Esophagus squamous epithelium (tissue), 4 donors: ENCODE measurements at regions not wholly inside any gene's neighbourhood (a gene's known extent, or its start where the extent isn't known, plus 50 kb on each side); places are given as distances from the start of the nearest gene placed in this dataset.

Experiments
- POLR2A ChIP-seq, 4 donors: fragments of 450-650 bp; IDR thresholded peaks; one replicate each; pipeline ENCODE4 v1.6.1; 2017; ENCODE audit warnings: antibody characterized with exemption in 4 of 4, mild to moderate bottlenecking in 4 of 4, moderate library complexity in 3 of 4
- TF ChIP-seq, protein P1 (sequence below), 6 experiments: fragments of 450-650 bp in 4 of 6; fragments of 200-600 bp in 2 of 6; sonication (generic) in 2 of 6; IDR thresholded peaks; one replicate each; pipeline ENCODE4 v1.5.1; 2016 to 2019; ENCODE audit warnings: antibody characterized with exemption in 6 of 6, mild to moderate bottlenecking in 4 of 6, moderate library complexity in 4 of 6

DNA sequence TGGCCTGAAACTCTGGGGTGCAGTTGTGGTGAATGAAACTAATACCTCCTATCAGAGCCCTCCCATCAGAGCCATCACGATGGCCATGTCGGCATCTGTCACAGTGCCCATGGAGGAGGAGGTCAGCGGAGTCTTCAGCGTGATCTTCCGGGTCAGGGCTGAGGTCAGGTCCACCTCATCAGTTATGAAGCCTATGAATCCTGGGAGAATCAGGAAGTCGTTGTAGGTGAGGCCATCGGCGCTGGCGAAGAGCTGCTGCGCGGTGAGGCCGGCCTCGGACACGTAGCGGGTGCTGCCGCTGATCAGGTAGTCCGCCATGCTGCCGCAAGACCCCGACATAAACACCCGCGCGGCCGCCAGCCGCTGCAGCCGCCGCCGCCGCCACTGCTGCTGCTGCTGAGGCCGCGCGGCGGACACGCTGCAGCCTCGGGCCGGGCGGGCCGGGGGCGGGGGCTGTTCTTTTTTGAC, 376.7 kb upstream of the MAOA start:
- TF ChIP-seq, protein P1, sequence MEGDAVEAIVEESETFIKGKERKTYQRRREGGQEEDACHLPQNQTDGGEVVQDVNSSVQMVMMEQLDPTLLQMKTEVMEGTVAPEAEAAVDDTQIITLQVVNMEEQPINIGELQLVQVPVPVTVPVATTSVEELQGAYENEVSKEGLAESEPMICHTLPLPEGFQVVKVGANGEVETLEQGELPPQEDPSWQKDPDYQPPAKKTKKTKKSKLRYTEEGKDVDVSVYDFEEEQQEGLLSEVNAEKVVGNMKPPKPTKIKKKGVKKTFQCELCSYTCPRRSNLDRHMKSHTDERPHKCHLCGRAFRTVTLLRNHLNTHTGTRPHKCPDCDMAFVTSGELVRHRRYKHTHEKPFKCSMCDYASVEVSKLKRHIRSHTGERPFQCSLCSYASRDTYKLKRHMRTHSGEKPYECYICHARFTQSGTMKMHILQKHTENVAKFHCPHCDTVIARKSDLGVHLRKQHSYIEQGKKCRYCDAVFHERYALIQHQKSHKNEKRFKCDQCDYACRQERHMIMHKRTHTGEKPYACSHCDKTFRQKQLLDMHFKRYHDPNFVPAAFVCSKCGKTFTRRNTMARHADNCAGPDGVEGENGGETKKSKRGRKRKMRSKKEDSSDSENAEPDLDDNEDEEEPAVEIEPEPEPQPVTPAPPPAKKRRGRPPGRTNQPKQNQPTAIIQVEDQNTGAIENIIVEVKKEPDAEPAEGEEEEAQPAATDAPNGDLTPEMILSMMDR (IDR thresholded peaks at IDR 0.05) = no peak
- TF ChIP-seq POLR2A (IDR thresholded peaks at IDR 0.05) = no peak
